ENCODE measurements at regions not wholly inside any gene's neighbourhood (a gene's known extent, or its start where the extent isn't known, plus 50 kb on each side); places are given as distances from the start of the nearest gene placed in this dataset.

- Histone ChIP-seq H3K36me3 (no peaks in the 10 kb centered on the region), H3K4me3 (ENCODE audit: low read depth, low read length) (peak overlapping the region; percentile 87)
Observed at GRCh38 chr13:107865318-107865575, 350.1 kb downstream of the LIG4 start.

DNA sequence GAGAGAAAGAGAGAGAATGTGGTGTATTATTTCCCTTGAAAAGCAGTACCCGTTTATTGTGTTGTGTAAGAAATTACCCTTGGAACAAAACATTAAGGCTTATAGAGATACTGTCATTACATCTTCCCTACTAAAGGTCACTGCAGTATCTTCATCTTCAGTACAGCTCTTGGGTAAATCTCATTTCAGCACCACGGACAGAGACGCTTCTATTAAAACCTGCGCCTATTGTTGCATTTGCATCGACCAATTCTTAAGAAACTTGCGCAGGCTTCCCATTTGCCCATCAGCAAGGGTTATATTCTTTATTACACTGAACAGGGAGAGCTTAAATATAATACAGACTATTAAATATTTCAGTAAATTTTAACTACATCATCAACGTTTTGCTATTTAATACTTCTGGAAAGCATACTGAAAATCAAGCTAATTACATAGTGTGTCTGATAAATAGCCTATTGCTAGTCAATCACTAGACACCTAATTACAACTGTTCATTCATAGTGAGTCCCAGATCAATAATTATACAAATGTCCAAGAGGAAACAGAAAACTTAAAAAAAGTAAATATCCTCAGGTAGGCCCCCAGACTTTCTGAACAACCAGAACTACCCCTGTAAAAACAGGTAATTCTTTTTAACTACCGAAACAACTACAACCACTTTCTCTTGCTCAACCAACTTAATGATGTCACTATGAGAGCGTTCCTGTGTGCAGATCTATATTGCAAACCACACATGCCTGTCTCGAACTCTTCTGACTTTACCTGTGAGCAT, 350.6 kb downstream of the LIG4 start:
- TF ChIP-seq, protein P1, sequence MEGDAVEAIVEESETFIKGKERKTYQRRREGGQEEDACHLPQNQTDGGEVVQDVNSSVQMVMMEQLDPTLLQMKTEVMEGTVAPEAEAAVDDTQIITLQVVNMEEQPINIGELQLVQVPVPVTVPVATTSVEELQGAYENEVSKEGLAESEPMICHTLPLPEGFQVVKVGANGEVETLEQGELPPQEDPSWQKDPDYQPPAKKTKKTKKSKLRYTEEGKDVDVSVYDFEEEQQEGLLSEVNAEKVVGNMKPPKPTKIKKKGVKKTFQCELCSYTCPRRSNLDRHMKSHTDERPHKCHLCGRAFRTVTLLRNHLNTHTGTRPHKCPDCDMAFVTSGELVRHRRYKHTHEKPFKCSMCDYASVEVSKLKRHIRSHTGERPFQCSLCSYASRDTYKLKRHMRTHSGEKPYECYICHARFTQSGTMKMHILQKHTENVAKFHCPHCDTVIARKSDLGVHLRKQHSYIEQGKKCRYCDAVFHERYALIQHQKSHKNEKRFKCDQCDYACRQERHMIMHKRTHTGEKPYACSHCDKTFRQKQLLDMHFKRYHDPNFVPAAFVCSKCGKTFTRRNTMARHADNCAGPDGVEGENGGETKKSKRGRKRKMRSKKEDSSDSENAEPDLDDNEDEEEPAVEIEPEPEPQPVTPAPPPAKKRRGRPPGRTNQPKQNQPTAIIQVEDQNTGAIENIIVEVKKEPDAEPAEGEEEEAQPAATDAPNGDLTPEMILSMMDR (IDR thresholded peaks at IDR 0.05; ENCODE audit: low read depth, low read length) = no peak
- H3K27ac ChIP-seq = no peak overlapping the region
- no peak for DNase-seq
- H3K36me3 ChIP-seq = no peaks in the 10 kb centered on the region
- H3K4me3 ChIP-seq (ENCODE audit: low read depth, low read length) = no peak overlapping the region
- H3K9me3 ChIP-seq (ENCODE audit: severe bottlenecking) = no peaks in the 10 kb centered on the region
- H3K27me3 ChIP-seq (ENCODE audit: insufficient read depth, low read depth, severe bottlenecking) = peaks cover 8% of the 10 kb centered on the region

More at GRCh38 chr13:107865318-107865575, 350.1 kb downstream of the LIG4 start:
- TF ChIP-seq, protein P1 (IDR thresholded peaks at IDR 0.05; ENCODE audit: low read depth, low read length) = no peak
- no peaks in the 10 kb centered on the region for H3K9me3 ChIP-seq (ENCODE audit: severe bottlenecking)
- no peak overlapping the region for H3K27ac ChIP-seq
- H3K27me3 ChIP-seq (ENCODE audit: insufficient read depth, low read depth, severe bottlenecking) = peaks cover 11% of the 10 kb centered on the region
- DNase-seq = no peak

DNA sequence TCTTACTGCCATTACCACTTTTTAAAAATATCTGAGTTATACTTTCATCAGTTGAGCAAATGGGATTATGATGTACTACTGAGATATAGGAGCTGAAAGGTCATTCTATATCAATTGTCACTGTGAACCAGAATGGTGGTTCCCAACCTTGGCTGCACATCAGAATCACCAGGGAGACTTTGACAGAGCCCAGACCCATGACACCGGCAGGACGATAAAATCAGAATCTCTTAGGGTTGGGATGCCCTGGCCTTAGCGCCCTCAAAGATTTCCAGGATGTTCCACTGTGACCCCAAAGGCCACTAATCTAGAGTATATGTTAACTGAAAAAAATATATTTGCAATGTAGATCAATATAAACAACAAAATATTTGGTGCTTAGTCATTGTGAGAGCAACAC, 355.1 kb downstream of the LIG4 start:
- H3K27me3 ChIP-seq (ENCODE audit: insufficient read depth, low read depth, severe bottlenecking) = peaks cover under 1% of the 10 kb centered on the region
- TF ChIP-seq, protein P1 (IDR thresholded peaks at IDR 0.05; ENCODE audit: low read depth, low read length) = no peak
- H3K4me3 ChIP-seq (ENCODE audit: low read depth, low read length) = no peak overlapping the region
- no peak overlapping the region for H3K27ac ChIP-seq
- no peaks in the 10 kb centered on the region for H3K9me3 ChIP-seq (ENCODE audit: severe bottlenecking)
- DNase-seq = no peak
- H3K36me3 ChIP-seq = no peaks in the 10 kb centered on the region

DNA sequence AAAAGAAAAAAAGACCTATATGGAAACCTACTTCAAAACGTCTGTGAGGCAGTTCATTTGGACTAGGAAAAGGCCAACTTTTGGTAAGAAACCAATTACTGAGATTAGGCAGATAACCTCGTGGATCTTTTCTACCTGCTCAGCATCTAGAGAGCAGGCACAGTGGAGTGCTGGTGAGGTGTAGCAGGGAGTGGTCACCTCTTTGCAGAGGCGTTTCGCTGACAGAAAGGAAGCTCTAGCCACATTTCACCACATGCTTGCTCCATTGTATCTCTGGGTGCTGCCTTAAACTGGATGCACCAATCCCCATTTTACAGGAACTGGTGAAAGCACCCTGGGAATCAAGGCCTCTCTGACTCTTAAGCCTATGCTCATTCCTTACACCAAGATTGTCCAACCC, 360.5 kb downstream of the LIG4 start:
- no peak for DNase-seq
- H3K27me3 ChIP-seq (ENCODE audit: insufficient read depth, low read depth, severe bottlenecking) = no peaks in the 10 kb centered on the region
- no peaks in the 10 kb centered on the region for H3K9me3 ChIP-seq (ENCODE audit: severe bottlenecking)

GRCh38 chr13:107852072-107852471, 363.3 kb downstream of the LIG4 start:
- Histone ChIP-seq H3K27ac (no peak overlapping the region), H3K36me3 (no peaks in the 10 kb centered on the region), H3K4me3 (ENCODE audit: low read depth, low read length) (no peak overlapping the region), H3K9me3 (ENCODE audit: severe bottlenecking) (no peaks in the 10 kb centered on the region), H3K27me3 (ENCODE audit: insufficient read depth, low read depth, severe bottlenecking) (no peaks in the 10 kb centered on the region)
- TF ChIP-seq, protein P1 (IDR thresholded peaks at IDR 0.05; ENCODE audit: low read depth, low read length) = no peak
- no peak for DNase-seq

More for the DNA sequence above, 360.5 kb downstream of the LIG4 start:
- Histone ChIP-seq H3K36me3 (no peaks in the 10 kb centered on the region), H3K4me3 (ENCODE audit: low read depth, low read length) (no peak overlapping the region), H3K27ac (no peak overlapping the region)
- TF ChIP-seq, protein P1 (IDR thresholded peaks at IDR 0.05; ENCODE audit: low read depth, low read length) = no peak

- DNase-seq = no peak
- Histone ChIP-seq H3K27ac (no peak overlapping the region), H3K36me3 (no peaks in the 10 kb centered on the region), H3K9me3 (ENCODE audit: severe bottlenecking) (no peaks in the 10 kb centered on the region), H3K27me3 (ENCODE audit: insufficient read depth, low read depth, severe bottlenecking) (no peaks in the 10 kb centered on the region), H3K4me3 (ENCODE audit: low read depth, low read length) (no peak overlapping the region)
- TF ChIP-seq, protein P1 (IDR thresholded peaks at IDR 0.05; ENCODE audit: low read depth, low read length) = no peak
Observed at GRCh38 chr13:107851670-107852069, 363.7 kb downstream of the LIG4 start.

Measured in WERI-Rb-1 (cell line).